ENCODE measurements at regions not wholly inside any gene's neighbourhood (a gene's known extent, or its start where the extent isn't known, plus 50 kb on each side); places are given as distances from the start of the nearest gene placed in this dataset.

GRCh38 chr5:168218746-168219145 lies 72.7 kb upstream of the WWC1 start:
- intact Hi-C loops (cut with DNase I), result loop anchor here (1.0 to 5.0 kb wide), 3 partner anchors 101 to 496 kb away; no protein-coding TSS in a partner anchor
- DNase-seq (no peak), ATAC-seq (no peak)

DNA sequence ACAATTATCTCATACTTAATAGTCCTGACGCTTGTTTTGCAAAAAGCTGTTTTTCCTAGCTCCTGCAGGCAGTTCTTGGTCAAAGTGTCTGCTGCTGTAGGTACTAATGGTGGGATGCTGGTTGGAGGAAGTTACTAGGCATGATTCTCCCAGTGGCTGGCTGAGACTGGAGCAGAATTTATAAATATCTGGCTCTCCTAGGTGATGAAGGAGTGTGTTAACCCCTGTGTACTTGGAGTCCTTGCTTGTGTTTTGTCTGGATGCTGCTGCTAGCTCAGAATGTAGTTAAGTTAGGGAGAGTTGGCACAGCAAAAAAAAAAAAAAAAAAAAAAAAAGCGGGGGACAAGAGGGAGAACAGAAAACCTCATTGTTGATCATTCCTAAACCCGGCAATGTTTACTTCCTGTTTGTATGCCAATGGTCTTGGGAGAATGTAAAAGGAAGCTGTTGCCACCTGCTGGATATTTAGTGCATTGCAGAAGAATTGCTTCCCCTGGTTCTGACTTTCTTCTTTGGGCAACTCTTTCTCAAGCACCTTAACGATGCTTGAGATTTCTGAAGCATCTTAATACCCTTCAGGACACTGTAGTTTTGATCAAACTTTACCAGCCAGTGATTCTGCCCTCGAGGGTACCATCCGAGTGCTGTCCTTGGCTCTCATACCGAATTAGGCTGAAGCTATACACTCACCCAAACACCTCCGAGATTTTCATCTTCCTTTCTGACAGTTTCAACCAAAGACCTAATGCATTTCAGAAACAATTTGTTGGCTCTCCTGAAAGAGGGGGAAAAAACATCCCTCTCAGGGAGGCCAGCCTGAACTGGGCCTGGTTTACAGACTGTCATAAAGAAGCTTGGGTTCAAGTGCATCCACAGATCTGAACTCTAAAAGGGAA lies 71.7 kb upstream of the WWC1 start:
- intact Hi-C loops (cut with DNase I), result loop anchor here (1.0 to 10.0 kb wide), 4 partner anchors 102 to 497 kb away; no protein-coding TSS in a partner anchor
- ATAC-seq (peak; percentile 74 to 79), DNase-seq (no peak)

DNA sequence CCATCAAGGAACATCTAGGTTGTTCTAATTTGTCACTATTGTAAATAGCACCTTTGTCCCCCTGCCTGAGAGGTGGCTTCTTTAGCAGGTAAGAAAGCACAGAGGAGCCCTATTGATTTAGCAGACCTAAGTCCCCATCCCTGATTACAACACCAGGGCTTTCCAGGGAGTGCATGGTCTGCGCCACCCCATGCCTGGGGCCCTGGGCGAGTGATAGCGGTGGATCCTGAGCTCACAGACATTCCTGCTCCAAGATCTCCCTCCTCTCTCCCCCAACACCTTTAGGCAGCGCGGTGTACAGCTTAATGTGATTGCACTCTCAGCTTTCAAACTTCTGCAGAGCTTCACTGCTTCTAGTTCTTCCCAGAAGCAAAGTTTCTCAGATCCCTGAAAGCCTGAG lies 67.4 kb upstream of the WWC1 start:
- intact Hi-C loops (cut with DNase I), result loop anchor here in 1 of 2 donors (10.0 kb wide), 1 partner anchor 499 kb away; no protein-coding TSS in a partner anchor
- ATAC-seq (no peak), DNase-seq (no peak)

- intact Hi-C loops (cut with DNase I), result loop anchor here in 1 of 2 donors (10.0 kb wide), 1 partner anchor 501 kb away; no protein-coding TSS in a partner anchor
- ATAC-seq, result no peak
- DNase-seq, result no peak
These were observed 65.4 kb upstream of the WWC1 start for GRCh38 chr5:168226012-168226411.

GRCh38 chr5:168227001-168227400 lies 64.4 kb upstream of the WWC1 start:
- DNase-seq (peak; percentile 48), ATAC-seq (peak in 1 of 2 donors; percentile 66)
- intact Hi-C loops (cut with DNase I), result loop anchor here in 1 of 2 donors (10.0 kb wide), 1 partner anchor 502 kb away; no protein-coding TSS in a partner anchor

DNA sequence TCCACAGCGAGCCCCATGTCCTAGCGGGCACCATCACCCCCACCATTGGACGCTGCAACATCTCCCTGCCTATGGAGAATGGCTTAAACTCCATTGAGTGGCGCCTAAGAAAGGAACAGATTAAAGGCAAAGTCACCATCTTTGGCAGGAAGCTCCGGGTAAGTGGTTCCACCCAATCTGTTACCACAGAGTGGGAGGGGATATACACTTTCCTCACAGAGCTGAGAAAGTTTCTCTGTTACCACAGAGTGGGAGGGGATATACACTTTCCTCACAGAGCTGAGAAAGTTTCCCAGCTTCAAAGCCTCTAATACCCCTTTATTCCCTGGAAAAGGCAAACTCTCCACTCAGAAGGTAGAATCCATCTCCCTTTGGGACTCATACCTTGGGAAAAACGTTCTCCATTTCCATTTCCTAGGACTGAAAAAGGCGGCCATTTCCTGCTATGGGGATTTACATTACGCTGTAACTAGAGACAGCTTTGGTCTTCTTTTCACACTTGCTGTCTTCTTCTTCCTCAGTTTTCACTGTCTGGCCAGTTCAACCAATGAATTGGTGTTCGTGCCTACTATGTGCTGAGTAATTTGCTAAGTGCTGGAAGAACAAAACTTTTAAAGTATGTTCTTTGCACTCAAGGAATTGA lies 63.4 kb upstream of the WWC1 start:
- peak in 1 of 2 donors; percentile 54 for ATAC-seq
- no peak for DNase-seq
- intact Hi-C loops (cut with DNase I), result loop anchor here in 1 of 2 donors (10.0 kb wide), 1 partner anchor 503 kb away; no protein-coding TSS in a partner anchor

- no peak for DNase-seq
- intact Hi-C loops (cut with DNase I), result loop anchor here in 1 of 2 donors (10.0 kb wide), 1 partner anchor 504 kb away; no protein-coding TSS in a partner anchor
- ATAC-seq, result no peak
These were observed 62.8 kb upstream of the WWC1 start for GRCh38 chr5:168228668-168229067.

GRCh38 chr5:168234133-168234532 lies 57.3 kb upstream of the WWC1 start:
- no peak for DNase-seq
- intact Hi-C loops (cut with DNase I), result no loop called here
- ATAC-seq, result no peak

DNA sequence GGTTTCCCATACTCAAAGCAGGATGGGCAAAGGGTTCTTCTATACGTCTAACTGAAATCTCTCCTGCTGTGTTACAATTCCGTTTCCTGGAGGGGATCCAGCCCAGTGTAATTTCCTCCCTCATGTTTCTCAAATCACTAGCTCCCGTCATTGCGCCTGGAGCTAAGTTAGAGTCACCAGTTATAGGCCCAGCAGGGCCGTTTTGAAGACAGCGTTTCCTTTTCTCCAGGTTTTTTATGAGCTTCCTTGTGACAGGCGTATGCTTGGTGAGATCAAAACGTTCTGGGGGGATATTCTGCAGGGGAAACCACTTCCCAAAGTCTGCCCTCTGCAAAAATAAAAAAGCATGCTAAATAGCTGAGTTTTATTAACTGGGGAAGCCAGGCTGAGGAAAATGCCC lies 53.0 kb upstream of the WWC1 start:
- ATAC-seq (no peak), DNase-seq (no peak)
- intact Hi-C loops (cut with DNase I), result no loop called here

- DNase-seq (no peak), ATAC-seq (no peak)
- intact Hi-C loops (cut with DNase I), result no loop called here
These were observed 52.1 kb upstream of the WWC1 start for GRCh38 chr5:168239325-168239724.

Data from left cardiac atrium (tissue), 4 donors.